WI38 (cell line): ENCODE measurements at regions not wholly inside any gene's neighbourhood (a gene's known extent, or its start where the extent isn't known, plus 50 kb on each side); places are given as distances from the start of the nearest gene placed in this dataset.

ENCODE experiments used
- H3K4me3 ChIP-seq: 2 replicates; pipeline ENCODE4 v1.5.1; 2011; ENCODE audit warnings: low read depth, mild to moderate bottlenecking, control low read depth, low read length
- TF ChIP-seq, protein P1 (sequence below): IDR thresholded peaks from 2 replicates; pipeline ENCODE4 v1.5.1; 2012; ENCODE audit warnings: low read depth, mild to moderate bottlenecking, control low read depth, low read length

DNA sequence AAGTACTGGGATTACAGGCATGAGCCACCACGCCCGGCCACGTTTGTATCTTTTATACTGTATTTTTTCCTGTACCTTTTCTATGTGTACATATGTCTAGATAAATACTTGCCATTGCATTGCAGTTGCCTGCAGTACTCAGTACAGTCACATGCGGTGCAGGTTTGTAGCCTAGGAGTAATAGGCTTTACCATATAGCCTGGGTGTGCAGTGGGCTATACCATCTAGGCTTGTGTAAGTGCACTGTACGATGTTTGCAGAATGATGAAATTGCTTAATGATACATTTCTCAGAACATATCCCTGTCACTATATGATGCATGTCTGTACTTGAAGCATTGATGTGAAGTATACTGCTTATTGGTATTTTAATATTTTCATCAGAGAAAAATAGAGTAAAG, 115.4 kb upstream of the PUDP start:
- no peak overlapping the region for H3K4me3 ChIP-seq
- TF ChIP-seq, protein P1, sequence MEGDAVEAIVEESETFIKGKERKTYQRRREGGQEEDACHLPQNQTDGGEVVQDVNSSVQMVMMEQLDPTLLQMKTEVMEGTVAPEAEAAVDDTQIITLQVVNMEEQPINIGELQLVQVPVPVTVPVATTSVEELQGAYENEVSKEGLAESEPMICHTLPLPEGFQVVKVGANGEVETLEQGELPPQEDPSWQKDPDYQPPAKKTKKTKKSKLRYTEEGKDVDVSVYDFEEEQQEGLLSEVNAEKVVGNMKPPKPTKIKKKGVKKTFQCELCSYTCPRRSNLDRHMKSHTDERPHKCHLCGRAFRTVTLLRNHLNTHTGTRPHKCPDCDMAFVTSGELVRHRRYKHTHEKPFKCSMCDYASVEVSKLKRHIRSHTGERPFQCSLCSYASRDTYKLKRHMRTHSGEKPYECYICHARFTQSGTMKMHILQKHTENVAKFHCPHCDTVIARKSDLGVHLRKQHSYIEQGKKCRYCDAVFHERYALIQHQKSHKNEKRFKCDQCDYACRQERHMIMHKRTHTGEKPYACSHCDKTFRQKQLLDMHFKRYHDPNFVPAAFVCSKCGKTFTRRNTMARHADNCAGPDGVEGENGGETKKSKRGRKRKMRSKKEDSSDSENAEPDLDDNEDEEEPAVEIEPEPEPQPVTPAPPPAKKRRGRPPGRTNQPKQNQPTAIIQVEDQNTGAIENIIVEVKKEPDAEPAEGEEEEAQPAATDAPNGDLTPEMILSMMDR: no peak

DNA sequence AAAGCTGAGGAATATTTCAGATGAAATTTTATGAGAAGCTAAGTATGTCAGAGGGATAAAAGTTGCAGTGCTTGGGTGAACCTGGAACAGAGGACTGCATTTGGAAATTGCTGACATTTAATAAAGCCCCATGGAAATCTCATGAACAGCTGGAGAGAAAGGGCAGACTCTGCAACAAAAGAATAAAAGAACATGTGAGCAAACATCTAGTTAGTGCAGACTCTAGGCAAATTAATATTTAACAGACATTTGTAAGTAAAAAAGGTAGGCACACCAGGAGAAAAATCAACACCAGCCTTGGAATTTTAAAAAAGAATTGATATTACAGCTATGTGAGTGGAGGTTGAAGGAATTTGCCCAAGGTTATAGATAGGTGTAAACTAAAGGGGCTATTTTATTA, 114.6 kb upstream of the PUDP start:
- H3K4me3 ChIP-seq: no peak overlapping the region
- TF ChIP-seq, protein P1: no peak

GRCh38 chrX:7261672-7262332, 113.8 kb upstream of the PUDP start:
- H3K4me3 ChIP-seq: no peak overlapping the region

DNA sequence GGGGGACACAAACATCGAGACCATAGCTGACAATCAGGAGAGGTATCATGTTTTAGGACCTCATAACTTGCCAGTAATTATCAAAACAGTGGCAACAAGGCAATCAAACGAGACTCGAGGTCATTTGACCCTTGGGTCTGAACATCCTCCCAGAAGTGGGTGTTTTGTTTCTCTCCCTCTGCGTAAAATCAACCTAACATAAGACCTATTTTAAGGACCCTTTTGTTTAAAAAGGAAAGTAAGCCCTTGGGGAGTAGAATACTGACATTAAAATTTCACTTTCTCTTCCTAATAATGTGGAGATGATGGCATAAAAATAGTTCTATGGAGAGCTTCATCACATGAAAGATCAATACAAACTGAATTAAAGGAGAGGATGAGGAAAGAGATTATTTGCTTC, 106.2 kb upstream of the PUDP start:
- TF ChIP-seq, protein P1: no peak
- no peak overlapping the region for H3K4me3 ChIP-seq

More at GRCh38 chrX:7261672-7262332, 113.8 kb upstream of the PUDP start:
- TF ChIP-seq, protein P1: no peak

DNA sequence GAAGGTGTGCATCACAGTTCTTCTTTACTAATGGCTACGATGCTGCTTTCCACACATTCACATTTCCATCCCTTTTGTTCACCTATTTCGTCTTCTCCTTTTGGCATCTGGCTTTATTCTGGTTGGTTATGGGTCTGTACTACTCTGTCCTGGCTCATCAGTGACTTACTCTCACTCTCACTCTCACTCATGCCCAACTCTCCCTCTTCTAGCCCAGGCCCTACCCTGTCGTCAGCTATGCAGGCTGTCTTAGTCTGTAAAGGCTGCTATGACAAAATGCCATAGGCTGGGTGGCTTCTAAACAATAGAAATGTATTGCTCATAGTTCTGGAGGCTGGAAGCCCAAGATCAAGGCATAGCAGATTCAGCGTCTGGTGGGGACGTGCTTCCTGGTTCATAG, 105.6 kb upstream of the PUDP start:
- TF ChIP-seq, protein P1: no peak

DNA sequence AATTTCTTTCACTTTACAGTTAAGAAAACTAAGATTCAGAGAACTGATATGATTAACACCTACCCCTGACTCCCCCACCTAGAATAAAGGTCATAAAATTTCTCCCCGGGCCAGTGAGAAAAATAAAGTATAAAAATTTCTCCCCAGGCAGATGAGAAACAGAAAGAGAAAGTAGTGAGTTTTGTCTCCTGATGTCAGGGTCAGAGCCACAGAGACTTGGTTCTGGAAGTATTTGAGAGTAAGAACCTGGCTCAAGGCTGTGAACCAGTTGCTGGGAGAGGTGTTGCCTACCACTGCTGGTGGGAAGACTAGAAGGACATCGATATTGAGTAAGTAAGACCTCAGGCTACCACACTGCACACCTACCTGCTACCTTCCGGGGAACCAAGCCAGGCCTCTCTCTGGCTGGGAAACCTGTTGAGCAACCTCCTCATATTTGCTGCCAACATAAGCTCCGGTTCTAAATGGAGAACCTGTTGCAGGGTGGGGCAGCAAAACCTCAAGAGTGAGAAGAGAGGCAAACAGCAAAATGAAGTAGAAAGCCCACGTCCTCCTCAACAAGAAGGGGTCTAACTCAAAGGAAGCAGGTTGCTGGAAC, 104.2 kb upstream of the PUDP start:
- H3K4me3 ChIP-seq: no peak overlapping the region
- TF ChIP-seq, protein P1: no peak

More for the DNA sequence above, 105.6 kb upstream of the PUDP start:
- no peak overlapping the region for H3K4me3 ChIP-seq

DNA sequence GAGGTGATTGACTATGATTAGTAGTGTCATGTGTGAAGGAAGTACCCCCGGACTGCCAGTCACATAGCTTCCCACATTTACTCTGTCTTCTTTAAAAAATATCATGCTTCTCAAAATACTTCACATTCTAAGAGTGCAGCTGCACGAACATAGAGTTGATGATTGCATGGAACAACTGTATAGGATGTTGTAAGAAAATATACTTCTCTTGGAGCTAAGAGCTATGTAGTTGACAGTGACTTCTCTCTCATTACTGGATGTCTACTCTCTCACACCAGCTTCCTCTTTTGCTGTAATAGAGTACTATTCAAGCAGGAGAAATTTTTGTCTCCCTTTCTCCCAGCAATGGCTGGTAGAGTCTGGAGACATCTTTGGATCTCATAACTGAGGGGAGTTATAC, 99.4 kb upstream of the PUDP start:
- TF ChIP-seq, protein P1: no peak

More for the DNA sequence above, 99.4 kb upstream of the PUDP start:
- H3K4me3 ChIP-seq: no peak overlapping the region
